SK-N-SH (cell line): ENCODE measurements at regions not wholly inside any gene's neighbourhood (a gene's known extent, or its start where the extent isn't known, plus 50 kb on each side); places are given as distances from the start of the nearest gene placed in this dataset.

ENCODE experiments used
- CTCF ChIA-PET: fragments of 300-600, 350-600 bp; formaldehyde crosslinking; extraction: SDS; loops from one replicate; lab custom pipeline; 2021; lab: Yijun Ruan, JAX
- POLR2A ChIA-PET: fragments of 350-600 bp; sonication (Branson Sonifier 250); formaldehyde crosslinking; extraction: SDS; loops from one replicate; lab custom pipeline; 2020; ENCODE audit warnings: antibody characterized with exemption, inconsistent platforms; lab: Yijun Ruan, JAX
- DNase-seq: peaks from one replicate; pipeline ENCODE4 v3.0.0; 2012
- H2AFZ ChIP-seq: fragments of 200-600 bp; sonication (generic); 2 replicates; pipeline ENCODE4 v1.8.1; 2016; ENCODE audit warnings: antibody characterized with exemption, mild to moderate bottlenecking, low read depth
- H3F3A ChIP-seq: fragments of 200-600 bp; sonication (generic); replicated peaks from 2 replicates; pipeline ENCODE3; 2016; ENCODE audit warnings: antibody characterized with exemption, mild to moderate bottlenecking; ENCODE audit not compliant: insufficient read depth
- H3K27ac ChIP-seq, 2 experiments: fragments of 200-500 bp in 1 of 2; fragments of 200-600 bp in 1 of 2; sonication (Bioruptor generic) in 1 of 2; sonication (generic), shearing (Covaris generic) in 1 of 2; 2 replicates each; pipeline versions ENCODE4 v1.5.1 to v1.6.1; 2014 to 2016; ENCODE audit warnings: low read depth in 2 of 2, inconsistent platforms in 1 of 2, low read length in 1 of 2, mild to moderate bottlenecking in 1 of 2, mixed read lengths in 1 of 2
- H3K27me3 ChIP-seq: fragments of 200-600 bp; sonication (generic), shearing (Covaris generic); 2 replicates; pipeline ENCODE4 v1.6.1; 2016; ENCODE audit warnings: mixed run types; ENCODE audit not compliant: insufficient read depth
- H3K36me3 ChIP-seq, 2 experiments: fragments of 200-500 bp in 1 of 2; fragments of 200-600 bp in 1 of 2; sonication (Bioruptor generic) in 1 of 2; sonication (generic) in 1 of 2; replicated peaks in 1 of 2; 2 replicates each; pipeline versions ENCODE3 to v1.5.1; 2014 to 2016; ENCODE audit warnings: low read length in 1 of 2, mild to moderate bottlenecking in 1 of 2; ENCODE audit not compliant: insufficient read depth in 2 of 2, control insufficient read depth in 1 of 2
- H3K4me1 ChIP-seq, 2 experiments: fragments of 200-500 bp in 1 of 2; fragments of 200-600 bp in 1 of 2; sonication (Bioruptor generic) in 1 of 2; sonication (generic), shearing (Covaris generic) in 1 of 2; 2 replicates each; pipeline versions ENCODE4 v1.5.1 to v1.6.1; 2014 to 2016; ENCODE audit warnings: low read depth in 1 of 2, low read length in 1 of 2, mixed run types in 1 of 2; ENCODE audit not compliant: insufficient read depth in 2 of 2, control insufficient read depth in 1 of 2
- H3K4me2 ChIP-seq: fragments of 200-600 bp; sonication (generic), shearing (Covaris generic); 2 replicates; pipeline ENCODE4 v1.6.1; 2017; ENCODE audit warnings: mixed run types
- H3K4me3 ChIP-seq, 2 experiments: fragments of 200-500 bp in 1 of 2; fragments of 200-600 bp in 1 of 2; sonication (Bioruptor generic) in 1 of 2; sonication (generic), shearing (Covaris generic) in 1 of 2; 2 replicates each; pipeline versions ENCODE4 v1.5.1 to v1.8.1; 2014 to 2016; ENCODE audit warnings: low read depth in 2 of 2, inconsistent platforms in 1 of 2, low read length in 1 of 2, mild to moderate bottlenecking in 1 of 2, mixed read lengths in 1 of 2, moderate library complexity in 1 of 2
- H3K79me2 ChIP-seq: fragments of 200-600 bp; sonication (generic); 2 replicates; pipeline ENCODE4 v1.8.1; 2017; ENCODE audit warnings: mild to moderate bottlenecking; ENCODE audit not compliant: insufficient read depth
- H3K9ac ChIP-seq: fragments of 200-600 bp; sonication (generic); 2 replicates; pipeline ENCODE4 v1.6.1; 2017; ENCODE audit warnings: mixed run types
- H3K9me2 ChIP-seq: fragments of 200-600 bp; sonication (generic); 2 replicates; pipeline ENCODE4 v1.6.1; 2017; ENCODE audit warnings: mixed run types
- H3K9me3 ChIP-seq: fragments of 200-600 bp; sonication (generic); 2 replicates; pipeline ENCODE4 v1.6.1; 2017; ENCODE audit warnings: mixed run types, mild to moderate bottlenecking, moderate library complexity
- H4K20me1 ChIP-seq: fragments of 200-600 bp; sonication (generic); 2 replicates; pipeline ENCODE4 v1.6.1; 2017; ENCODE audit warnings: mild to moderate bottlenecking, mixed run types; ENCODE audit not compliant: insufficient read depth
- EP300 ChIP-seq, 2 experiments: IDR thresholded peaks; 2 replicates each; pipeline versions ENCODE4 v1.4.0 to v1.6.1; 2012; ENCODE audit warnings: borderline replicate concordance in 1 of 2, low read depth in 1 of 2, low read length in 1 of 2
- FOSL2 ChIP-seq: IDR thresholded peaks from 2 replicates; pipeline ENCODE4 v1.4.0; 2012; ENCODE audit warnings: low read depth, mild to moderate bottlenecking, moderate library complexity, borderline replicate concordance
- FOXM1 ChIP-seq: IDR thresholded peaks from 2 replicates; pipeline ENCODE4 v1.4.0; 2012; ENCODE audit warnings: low read depth, mild to moderate bottlenecking
- IRF3 ChIP-seq: fragments of 150-350 bp; IDR thresholded peaks from 2 replicates; pipeline ENCODE4 v1.6.1; 2016; ENCODE audit warnings: mild to moderate bottlenecking, low read depth, low read length
- MEF2A ChIP-seq: IDR thresholded peaks from 2 replicates; pipeline ENCODE4 v1.4.0; 2012; ENCODE audit warnings: low read depth, borderline replicate concordance
- MXI1 ChIP-seq: IDR thresholded peaks from 2 replicates; pipeline ENCODE4 v1.6.1; 2012; ENCODE audit warnings: mild to moderate bottlenecking, low read depth, low read length, improper control_type of control experiment
- NRF1 ChIP-seq: IDR thresholded peaks from 2 replicates; pipeline ENCODE4 v1.6.1; 2012; ENCODE audit warnings: low read depth, mild to moderate bottlenecking, low read length
- POLR2AphosphoS5 ChIP-seq: IDR thresholded peaks from 2 replicates; pipeline ENCODE4 v1.6.1; 2012; ENCODE audit warnings: low read depth, low read length
- RAD21 ChIP-seq: IDR thresholded peaks from 2 replicates; pipeline ENCODE4 v1.6.1; 2012; ENCODE audit warnings: mild to moderate bottlenecking, low read length
- RCOR1 ChIP-seq: fragments of 150-350 bp; IDR thresholded peaks from 2 replicates; pipeline ENCODE4 v1.6.1; 2017; ENCODE audit warnings: antibody characterized with exemption, low read length
- SIN3A ChIP-seq: IDR thresholded peaks from 2 replicates; pipeline ENCODE4 v1.6.1; 2012; ENCODE audit warnings: low read depth, mild to moderate bottlenecking, low read length, moderate library complexity, borderline replicate concordance
- TEAD4 ChIP-seq: IDR thresholded peaks from 2 replicates; pipeline ENCODE4 v1.4.0; 2012; ENCODE audit warnings: mild to moderate bottlenecking, borderline replicate concordance; ENCODE audit not compliant: insufficient read depth
- YY1 ChIP-seq: IDR thresholded peaks from 2 replicates; pipeline ENCODE4 v1.4.0; 2012; ENCODE audit warnings: low read depth, mild to moderate bottlenecking
- WGBS: methylation state at CpG from one replicate; pipeline ENCODE4 v1.1.6; 2017; ENCODE audit warnings: low lambda C conversion rate; 5-methylcytosine and 5-hydroxymethylcytosine counted together
- TF ChIP-seq, protein P1 (sequence below): IDR thresholded peaks from 2 replicates; pipeline ENCODE4; 2012
- TF ChIP-seq, protein P2 (sequence below): fragments of 150-350 bp; IDR thresholded peaks from 2 replicates; pipeline ENCODE4 v1.6.1; 2017; ENCODE audit warnings: antibody characterized with exemption, low read length, low read depth, borderline replicate concordance
- TF ChIP-seq, protein P3 (sequence below): IDR thresholded peaks from 2 replicates; pipeline ENCODE4 v1.6.1; 2012; ENCODE audit warnings: mild to moderate bottlenecking, low read depth, low read length, moderate library complexity
- TF ChIP-seq, protein P4 (sequence below): fragments of 200-600 bp; sonication (generic); IDR thresholded peaks from 2 replicates; pipeline ENCODE4 v1.6.1; 2017; ENCODE audit warnings: antibody characterized with exemption, mild to moderate bottlenecking, moderate library complexity

DNA sequence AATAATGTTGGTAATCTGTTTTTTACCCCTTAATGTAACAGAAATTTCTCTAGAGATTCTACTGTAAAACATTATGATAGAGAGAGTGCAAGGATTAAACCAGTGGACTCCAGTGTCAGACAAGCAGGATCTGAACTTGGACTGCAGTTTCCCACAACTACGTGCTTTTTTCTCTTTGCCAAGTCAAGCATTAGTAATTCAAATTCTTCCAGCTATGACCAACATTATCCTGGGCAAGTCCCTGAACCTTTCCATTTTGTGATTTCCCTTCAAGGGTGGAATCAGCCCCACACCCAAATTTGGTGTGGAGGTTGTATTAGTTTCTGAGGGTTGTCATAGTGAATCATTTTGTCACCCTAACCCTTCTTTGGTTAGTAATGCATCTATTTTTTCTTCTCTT lies 482.0 kb downstream of the ZNF516 start:
- Histone ChIP-seq H3K4me2 (no peak overlapping the region), H3K9ac (no peak overlapping the region), H3K9me3 (no peaks in the 10 kb centered on the region), H3K79me2 (no peaks in the 10 kb centered on the region), H3K9me2 (no peaks in the 10 kb centered on the region), H2AFZ (no peak overlapping the region), H3K27me3 (no peaks in the 10 kb centered on the region), H3K4me1 (no peaks in the 10 kb centered on the region), H3F3A (no peaks in the 10 kb centered on the region), H3K27ac (no peak overlapping the region), H3K36me3 (no peaks in the 10 kb centered on the region), H3K4me3 (no peak overlapping the region), H4K20me1 (no peaks in the 10 kb centered on the region)
- TF ChIP-seq TEAD4, result no peak
- no peak for TF ChIP-seq RAD21
- TF ChIP-seq, protein P1, sequence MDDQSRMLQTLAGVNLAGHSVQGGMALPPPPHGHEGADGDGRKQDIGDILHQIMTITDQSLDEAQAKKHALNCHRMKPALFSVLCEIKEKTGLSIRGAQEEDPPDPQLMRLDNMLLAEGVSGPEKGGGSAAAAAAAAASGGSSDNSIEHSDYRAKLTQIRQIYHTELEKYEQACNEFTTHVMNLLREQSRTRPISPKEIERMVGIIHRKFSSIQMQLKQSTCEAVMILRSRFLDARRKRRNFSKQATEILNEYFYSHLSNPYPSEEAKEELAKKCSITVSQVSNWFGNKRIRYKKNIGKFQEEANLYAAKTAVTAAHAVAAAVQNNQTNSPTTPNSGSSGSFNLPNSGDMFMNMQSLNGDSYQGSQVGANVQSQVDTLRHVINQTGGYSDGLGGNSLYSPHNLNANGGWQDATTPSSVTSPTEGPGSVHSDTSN, result no peak
- TF ChIP-seq EP300 (IDR thresholded peaks at IDR 0.05; ENCODE audit: borderline replicate concordance in 1 of 2, low read depth in 1 of 2, low read length in 1 of 2), result no peak
- TF ChIP-seq MEF2A, result no peak
- no peak for TF ChIP-seq SIN3A
- no peak for TF ChIP-seq NRF1
- TF ChIP-seq MXI1, result no peak
- TF ChIP-seq YY1, result no peak
- no peak for TF ChIP-seq RCOR1
- TF ChIP-seq, protein P2, sequence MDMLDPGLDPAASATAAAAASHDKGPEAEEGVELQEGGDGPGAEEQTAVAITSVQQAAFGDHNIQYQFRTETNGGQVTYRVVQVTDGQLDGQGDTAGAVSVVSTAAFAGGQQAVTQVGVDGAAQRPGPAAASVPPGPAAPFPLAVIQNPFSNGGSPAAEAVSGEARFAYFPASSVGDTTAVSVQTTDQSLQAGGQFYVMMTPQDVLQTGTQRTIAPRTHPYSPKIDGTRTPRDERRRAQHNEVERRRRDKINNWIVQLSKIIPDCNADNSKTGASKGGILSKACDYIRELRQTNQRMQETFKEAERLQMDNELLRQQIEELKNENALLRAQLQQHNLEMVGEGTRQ, result no peak
- TF ChIP-seq POLR2AphosphoS5, result no peak
- TF ChIP-seq FOXM1, result no peak
- TF ChIP-seq, protein P3, sequence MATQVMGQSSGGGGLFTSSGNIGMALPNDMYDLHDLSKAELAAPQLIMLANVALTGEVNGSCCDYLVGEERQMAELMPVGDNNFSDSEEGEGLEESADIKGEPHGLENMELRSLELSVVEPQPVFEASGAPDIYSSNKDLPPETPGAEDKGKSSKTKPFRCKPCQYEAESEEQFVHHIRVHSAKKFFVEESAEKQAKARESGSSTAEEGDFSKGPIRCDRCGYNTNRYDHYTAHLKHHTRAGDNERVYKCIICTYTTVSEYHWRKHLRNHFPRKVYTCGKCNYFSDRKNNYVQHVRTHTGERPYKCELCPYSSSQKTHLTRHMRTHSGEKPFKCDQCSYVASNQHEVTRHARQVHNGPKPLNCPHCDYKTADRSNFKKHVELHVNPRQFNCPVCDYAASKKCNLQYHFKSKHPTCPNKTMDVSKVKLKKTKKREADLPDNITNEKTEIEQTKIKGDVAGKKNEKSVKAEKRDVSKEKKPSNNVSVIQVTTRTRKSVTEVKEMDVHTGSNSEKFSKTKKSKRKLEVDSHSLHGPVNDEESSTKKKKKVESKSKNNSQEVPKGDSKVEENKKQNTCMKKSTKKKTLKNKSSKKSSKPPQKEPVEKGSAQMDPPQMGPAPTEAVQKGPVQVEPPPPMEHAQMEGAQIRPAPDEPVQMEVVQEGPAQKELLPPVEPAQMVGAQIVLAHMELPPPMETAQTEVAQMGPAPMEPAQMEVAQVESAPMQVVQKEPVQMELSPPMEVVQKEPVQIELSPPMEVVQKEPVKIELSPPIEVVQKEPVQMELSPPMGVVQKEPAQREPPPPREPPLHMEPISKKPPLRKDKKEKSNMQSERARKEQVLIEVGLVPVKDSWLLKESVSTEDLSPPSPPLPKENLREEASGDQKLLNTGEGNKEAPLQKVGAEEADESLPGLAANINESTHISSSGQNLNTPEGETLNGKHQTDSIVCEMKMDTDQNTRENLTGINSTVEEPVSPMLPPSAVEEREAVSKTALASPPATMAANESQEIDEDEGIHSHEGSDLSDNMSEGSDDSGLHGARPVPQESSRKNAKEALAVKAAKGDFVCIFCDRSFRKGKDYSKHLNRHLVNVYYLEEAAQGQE, result no peak
- TF ChIP-seq IRF3, result no peak
- TF ChIP-seq FOSL2, result no peak
- TF ChIP-seq, protein P4, sequence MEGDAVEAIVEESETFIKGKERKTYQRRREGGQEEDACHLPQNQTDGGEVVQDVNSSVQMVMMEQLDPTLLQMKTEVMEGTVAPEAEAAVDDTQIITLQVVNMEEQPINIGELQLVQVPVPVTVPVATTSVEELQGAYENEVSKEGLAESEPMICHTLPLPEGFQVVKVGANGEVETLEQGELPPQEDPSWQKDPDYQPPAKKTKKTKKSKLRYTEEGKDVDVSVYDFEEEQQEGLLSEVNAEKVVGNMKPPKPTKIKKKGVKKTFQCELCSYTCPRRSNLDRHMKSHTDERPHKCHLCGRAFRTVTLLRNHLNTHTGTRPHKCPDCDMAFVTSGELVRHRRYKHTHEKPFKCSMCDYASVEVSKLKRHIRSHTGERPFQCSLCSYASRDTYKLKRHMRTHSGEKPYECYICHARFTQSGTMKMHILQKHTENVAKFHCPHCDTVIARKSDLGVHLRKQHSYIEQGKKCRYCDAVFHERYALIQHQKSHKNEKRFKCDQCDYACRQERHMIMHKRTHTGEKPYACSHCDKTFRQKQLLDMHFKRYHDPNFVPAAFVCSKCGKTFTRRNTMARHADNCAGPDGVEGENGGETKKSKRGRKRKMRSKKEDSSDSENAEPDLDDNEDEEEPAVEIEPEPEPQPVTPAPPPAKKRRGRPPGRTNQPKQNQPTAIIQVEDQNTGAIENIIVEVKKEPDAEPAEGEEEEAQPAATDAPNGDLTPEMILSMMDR, result no peak
- WGBS, result 20% methylated on average over 1 of the region's 1 CpG
- POLR2A ChIA-PET, result no interaction called here
- DNase-seq, result no peak
- CTCF ChIA-PET, result no interaction called here
